ENCODE measurements at regions not wholly inside any gene's neighbourhood (a gene's known extent, or its start where the extent isn't known, plus 50 kb on each side); places are given as distances from the start of the nearest gene placed in this dataset.
A peak's percentile ranks its signal among the peaks of the same experiment; 100 is the strongest.

DNA sequence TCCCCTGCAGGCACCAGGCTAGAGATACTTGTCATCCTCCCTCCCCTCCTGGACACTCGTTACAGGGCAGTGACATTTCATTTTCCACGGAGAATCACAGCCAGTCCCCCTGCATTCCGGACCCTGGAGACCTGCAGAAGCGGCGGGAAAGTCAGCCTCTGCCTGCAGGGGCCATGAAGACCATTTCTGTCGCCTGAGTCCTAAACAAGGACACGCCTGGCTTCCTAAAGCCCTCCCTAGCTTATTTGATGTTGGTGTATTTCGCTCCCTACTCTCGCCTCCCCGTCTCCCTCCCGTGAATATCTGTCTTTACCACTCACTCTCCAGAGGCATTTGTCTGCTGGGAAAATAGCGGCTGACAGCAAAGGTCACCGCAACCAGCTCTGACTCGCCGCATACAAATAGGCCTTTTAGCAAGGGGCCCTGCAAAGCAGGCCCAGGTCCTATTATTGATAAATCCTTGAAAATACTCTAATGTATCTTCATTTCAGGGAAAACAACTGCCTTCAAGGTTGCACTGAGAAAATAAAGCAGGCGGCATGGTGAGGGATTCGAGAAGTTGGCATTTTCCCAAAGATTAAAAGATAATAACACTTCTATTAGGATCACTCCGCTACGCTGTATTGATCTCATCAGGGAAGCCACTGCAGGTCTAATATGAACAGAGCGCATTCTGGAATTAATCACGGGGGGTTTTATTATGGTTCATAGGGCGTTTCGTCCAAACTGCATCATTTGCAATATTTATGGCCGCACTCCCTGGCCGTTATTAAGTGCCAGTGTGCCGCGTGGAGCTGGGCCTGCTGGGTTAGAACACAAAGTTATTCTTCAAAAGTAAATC is 447.1 kb upstream of the CDH5 start:
- TF ChIP-seq GATA3 (IDR thresholded peaks at IDR 0.05; ENCODE audit: low read depth, low read length): peak; percentile 41; the same call in 1 of the 2 replicates
- TF ChIP-seq GATA2 (IDR thresholded peaks at IDR 0.05; ENCODE audit: low read depth, low read length): peak; percentile 65; the same call in 1 of the 2 replicates

DNA sequence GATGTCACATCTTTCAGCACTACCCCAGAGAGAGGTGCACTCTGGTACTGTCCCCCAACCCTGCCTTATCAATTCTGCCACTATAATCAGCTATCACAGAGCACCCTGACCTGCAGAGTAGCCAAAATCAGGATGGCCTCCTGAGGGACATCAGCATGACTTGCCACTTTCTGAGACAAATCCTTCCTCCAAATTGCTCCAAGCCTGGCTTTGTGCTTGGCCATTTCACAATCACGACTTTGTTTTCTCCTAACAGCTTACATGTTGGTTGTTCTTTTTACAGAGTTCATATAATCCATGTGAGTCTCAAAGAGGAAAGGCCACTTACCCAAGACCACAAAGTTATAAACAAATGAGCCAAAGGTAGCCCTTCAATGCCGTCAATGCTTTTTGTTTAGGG is 449.0 kb upstream of the CDH5 start:
- TF ChIP-seq GATA3 (IDR thresholded peaks at IDR 0.05; ENCODE audit: low read depth, low read length) (no peak), GATA2 (IDR thresholded peaks at IDR 0.05; ENCODE audit: low read depth, low read length) (no peak)

DNA sequence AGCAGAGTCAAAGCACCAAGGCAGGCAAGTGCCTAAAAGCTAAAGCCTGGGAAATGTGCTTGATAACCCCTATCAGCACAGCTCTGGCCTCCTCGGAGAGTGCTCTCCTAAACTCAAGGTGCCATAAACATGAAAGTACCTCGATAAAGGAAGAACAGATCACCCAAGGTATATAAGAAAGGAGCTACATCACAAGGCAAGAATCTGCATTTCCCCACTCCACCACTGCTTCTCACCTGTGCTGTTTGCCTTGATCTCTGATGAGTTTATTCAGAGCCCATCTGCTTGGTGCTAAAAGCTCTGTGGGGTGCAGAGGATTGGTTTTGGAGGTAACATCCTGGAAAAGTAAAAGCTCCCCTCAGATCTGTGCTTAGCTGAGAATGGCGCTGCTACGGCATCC is 449.5 kb upstream of the CDH5 start:
- TF ChIP-seq GATA3 (IDR thresholded peaks at IDR 0.05; ENCODE audit: low read depth, low read length) (no peak), GATA2 (IDR thresholded peaks at IDR 0.05; ENCODE audit: low read depth, low read length) (no peak)

DNA sequence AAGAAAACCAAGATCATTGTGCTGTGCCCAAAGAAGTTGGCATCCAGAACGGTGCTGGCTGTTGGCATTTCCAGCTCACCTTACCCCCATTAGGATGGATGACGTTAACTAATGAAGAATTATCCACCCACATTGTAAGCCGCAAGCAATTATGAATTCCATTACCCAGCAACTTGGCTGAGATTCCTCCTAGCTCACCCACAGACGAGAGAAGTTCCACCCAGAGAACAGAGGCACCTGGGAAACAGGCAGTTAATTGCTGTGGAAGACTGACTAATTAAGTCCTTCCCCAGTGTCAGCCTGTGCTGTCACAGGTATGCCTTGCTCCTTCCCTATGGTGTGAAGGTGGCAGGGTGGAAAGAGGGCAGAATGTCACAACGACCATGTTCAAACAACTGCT is 456.2 kb upstream of the CDH5 start:
- no peak for TF ChIP-seq GATA2 (IDR thresholded peaks at IDR 0.05; ENCODE audit: low read depth, low read length)
- no peak for TF ChIP-seq GATA3 (IDR thresholded peaks at IDR 0.05; ENCODE audit: low read depth, low read length)

DNA sequence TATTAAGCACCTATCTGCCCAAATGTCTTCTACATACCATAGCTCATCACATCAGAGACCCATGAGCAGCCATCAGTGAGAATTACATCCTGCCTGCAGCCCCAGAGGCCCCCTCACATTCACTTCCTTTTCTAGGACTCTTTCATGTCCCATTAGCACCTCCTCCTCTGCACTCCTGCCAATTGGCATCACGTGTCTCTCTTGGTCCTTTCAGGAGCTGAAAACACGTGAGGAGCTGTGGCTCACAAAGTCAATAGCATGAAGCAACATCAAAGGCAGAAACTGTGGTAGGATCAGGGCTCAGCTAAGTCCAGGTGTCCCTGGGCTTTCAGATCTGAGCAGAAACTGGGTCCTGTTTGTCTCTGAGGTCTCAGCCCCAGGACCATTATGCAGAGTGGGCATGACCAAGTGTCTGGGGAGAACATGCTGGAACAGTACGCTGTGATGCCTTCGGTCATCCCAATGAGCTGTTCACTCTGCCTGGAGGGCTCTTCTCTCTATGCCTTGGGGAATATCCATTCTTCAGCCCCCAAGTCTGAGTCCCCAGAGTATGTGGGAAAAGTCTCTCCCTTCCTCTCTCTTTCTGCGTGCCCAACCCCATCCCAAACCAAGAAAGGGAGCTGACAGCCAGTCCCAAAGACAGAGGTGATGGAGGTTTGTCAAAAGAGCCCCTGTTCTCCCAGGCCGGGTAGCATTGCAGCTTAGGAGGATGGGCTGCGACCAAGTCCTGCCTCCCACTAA is 457.0 kb upstream of the CDH5 start:
- no peak for TF ChIP-seq GATA3 (IDR thresholded peaks at IDR 0.05; ENCODE audit: low read depth, low read length)
- TF ChIP-seq GATA2 (IDR thresholded peaks at IDR 0.05; ENCODE audit: low read depth, low read length): no peak

DNA sequence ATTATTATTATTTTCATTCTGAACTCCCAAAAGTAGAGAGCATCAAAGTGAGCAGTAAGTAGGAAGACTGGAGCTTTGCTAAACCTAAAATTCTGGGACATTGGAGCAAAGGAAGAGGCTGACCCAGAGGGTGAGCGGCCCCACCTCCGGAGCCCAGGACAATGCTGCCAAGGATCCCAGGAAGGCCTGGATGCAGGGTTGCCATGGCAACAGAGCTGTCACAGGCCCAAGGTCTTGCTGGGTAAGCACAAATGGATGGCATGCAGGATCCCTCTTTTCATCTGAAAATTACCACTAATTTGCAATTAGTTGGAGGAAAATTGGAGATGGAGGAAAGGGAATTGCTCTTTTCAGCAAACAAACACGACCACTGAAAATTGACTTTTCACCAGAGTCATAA is 457.9 kb upstream of the CDH5 start:
- TF ChIP-seq GATA3 (IDR thresholded peaks at IDR 0.05; ENCODE audit: low read depth, low read length) (no peak), GATA2 (IDR thresholded peaks at IDR 0.05; ENCODE audit: low read depth, low read length) (no peak)

DNA sequence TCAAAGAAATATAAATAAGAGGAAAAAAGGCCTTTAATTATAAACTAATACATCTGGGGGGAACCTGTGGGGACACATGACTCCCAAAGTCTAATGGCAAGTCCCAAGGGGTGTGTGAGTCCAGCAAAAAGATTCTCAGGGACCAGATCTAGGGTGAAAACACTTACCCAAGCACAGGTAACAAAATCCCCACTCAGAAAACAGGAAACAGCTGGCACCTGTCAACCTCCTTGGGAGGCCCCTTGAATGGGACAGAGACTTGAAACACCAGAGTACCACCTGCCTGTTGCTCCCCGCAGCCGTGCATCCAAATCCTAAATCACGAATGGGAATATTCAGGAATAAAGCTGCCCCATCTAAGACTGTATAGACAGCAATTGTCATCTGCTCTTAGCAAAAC is 461.2 kb upstream of the CDH5 start:
- TF ChIP-seq GATA2 (IDR thresholded peaks at IDR 0.05; ENCODE audit: low read depth, low read length) (no peak), GATA3 (IDR thresholded peaks at IDR 0.05; ENCODE audit: low read depth, low read length) (no peak)

DNA sequence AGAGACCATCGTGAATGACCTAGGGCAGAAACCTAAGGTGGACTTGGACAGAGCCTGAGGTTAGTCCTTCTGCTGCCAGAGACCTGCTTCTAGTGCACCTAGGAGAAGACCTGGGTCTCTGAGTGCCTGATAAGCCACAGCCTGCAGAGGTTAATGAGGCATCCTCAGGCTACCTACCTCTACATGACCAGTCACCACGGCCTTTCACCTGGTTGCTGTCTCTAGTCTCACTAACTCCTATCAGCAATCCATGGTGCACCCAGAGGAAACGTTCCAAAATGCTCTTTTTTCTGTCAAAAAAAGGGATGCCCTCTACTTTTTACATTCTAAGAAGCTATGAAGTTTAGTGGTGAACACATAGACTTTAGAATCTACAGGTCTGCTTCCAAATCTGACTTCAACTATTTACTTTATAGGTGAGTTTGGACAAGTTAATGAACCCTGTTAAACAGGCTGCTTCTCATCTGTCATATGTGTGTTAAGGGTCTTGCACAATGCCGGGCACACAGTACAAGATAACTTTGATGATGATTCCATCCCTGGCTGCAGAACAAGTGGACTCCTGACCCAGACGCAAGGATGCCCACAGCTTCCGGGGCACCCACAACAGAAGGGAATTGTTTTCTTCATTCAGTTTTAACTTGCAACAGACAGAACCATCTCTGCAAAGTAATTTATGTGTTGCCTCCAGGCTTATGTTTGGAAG is 469.9 kb upstream of the CDH5 start:
- no peak for TF ChIP-seq GATA2 (IDR thresholded peaks at IDR 0.05; ENCODE audit: low read depth, low read length)
- no peak for TF ChIP-seq GATA3 (IDR thresholded peaks at IDR 0.05; ENCODE audit: low read depth, low read length)

DNA sequence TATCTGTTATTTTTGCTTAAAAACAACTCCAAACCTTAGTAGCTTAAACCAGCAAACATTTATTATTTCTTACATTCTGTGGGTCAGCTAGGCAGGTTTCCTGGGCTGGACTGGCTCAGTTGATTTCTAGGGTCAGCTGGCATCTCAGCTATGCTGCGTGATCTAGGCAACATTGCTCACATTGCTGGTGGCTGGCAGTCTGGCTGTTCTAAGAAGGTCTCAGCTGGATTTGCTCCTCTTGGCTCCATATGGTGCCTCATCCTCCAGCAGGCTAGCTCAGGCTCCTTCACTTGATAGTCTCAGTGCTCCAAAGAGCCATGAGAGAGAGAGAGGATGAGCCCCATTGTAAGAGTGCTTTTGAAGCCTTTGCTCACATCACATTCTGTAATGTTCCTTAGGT is 470.6 kb upstream of the CDH5 start:
- TF ChIP-seq GATA2 (IDR thresholded peaks at IDR 0.05; ENCODE audit: low read depth, low read length): no peak
- TF ChIP-seq GATA3 (IDR thresholded peaks at IDR 0.05; ENCODE audit: low read depth, low read length): no peak

DNA sequence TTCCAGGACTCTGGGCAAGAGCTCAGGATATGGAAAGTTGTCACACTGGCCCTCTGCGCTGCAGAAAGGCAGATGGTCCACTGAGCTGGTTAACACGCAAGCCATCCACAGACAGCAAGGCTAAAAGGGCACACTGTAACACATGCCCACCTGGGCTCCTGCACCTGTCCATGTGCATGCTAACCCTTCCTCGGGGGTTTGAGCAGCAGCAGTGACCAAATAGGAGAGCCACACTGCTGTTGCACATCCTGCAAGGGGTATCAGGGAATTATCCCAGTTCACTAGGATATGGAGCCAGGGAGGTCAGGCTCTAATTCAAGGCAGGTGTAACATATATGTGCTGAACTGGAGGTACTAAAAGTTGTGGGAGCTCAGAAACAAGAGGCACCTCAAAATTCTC is 471.0 kb upstream of the CDH5 start:
- no peak for TF ChIP-seq GATA2 (IDR thresholded peaks at IDR 0.05; ENCODE audit: low read depth, low read length)
- no peak for TF ChIP-seq GATA3 (IDR thresholded peaks at IDR 0.05; ENCODE audit: low read depth, low read length)

DNA sequence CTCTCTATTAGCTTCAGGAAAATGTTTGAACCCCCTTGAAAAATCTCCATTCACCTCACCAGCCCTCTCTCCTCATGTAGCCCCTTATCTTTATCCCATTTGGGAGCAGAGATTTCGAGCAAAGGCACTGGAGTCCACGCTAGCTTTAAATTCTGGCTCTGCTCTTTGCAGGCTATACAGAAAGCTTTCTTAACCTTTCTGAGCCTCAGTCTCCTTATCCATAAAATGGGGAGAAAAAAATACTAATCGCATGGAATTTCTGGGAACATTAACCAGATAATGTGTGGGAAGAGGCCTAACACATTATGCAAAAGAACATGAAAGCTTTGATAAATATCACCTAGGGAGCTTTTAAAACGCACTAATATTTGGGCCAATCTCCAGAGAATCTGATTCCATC is 476.3 kb upstream of the CDH5 start:
- TF ChIP-seq GATA2 (IDR thresholded peaks at IDR 0.05; ENCODE audit: low read depth, low read length): no peak
- TF ChIP-seq GATA3 (IDR thresholded peaks at IDR 0.05; ENCODE audit: low read depth, low read length): no peak

DNA sequence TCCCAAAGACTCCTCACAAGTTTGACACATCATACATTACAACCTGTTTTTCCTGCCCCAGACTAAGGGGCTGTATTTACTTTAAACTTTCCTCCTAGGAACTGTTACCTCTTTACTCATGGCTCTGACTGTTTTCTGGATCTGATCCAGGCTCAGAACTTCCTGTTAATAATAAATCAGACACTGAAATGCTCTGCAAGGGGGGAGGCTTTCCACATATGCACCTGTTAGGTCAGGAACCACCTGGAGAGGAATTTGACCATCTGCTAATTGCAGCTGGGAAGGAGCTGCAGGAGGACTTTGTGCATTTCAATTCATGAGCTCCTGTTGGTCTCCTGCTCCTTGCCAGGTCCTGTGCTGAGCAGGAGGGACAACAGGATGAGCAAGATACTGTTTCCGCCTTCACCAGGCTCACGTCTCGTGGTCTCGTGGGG is 476.9 kb upstream of the CDH5 start:
- TF ChIP-seq GATA2 (IDR thresholded peaks at IDR 0.05; ENCODE audit: low read depth, low read length) (no peak), GATA3 (IDR thresholded peaks at IDR 0.05; ENCODE audit: low read depth, low read length) (no peak)

DNA sequence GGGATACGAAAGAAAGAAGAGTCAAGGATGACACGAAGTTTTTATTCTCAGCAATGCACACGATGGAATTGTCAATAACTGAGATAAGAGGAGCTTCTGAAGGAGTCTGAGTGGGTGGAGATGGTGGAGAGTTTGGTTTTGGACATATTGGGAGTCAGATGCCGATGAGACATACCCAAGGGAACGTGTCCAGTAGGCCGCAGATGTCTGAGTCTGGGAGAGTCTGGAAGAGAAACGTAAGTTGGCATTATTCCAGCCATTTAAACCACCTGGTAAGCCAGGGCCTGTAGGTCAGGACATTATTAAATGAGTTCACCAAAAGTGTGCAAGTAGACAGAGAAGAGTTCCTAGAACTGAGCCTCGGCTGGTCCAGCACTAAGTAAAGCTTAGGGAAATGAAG is 478.3 kb upstream of the CDH5 start:
- TF ChIP-seq GATA3 (IDR thresholded peaks at IDR 0.05; ENCODE audit: low read depth, low read length) (no peak), GATA2 (IDR thresholded peaks at IDR 0.05; ENCODE audit: low read depth, low read length) (no peak)

DNA sequence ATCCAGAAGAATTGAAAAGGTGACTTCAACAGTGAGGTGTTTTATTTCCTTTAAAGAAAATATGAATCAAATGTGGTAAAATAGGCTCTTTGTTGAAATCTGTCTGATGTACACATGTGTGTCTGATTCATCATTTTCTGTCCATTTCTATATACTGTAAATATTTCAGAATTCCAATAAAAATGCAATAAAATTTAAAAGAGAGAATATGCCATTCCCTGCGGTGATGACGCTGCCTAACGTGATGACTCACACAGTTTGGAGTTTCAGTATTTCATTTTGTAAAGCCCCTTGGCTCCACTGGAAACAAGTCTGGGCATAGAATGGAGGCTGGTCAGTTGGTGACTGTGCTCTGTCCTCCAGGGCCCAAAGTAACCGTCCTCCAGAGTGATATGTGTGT is 482.5 kb upstream of the CDH5 start:
- TF ChIP-seq GATA2 (IDR thresholded peaks at IDR 0.05; ENCODE audit: low read depth, low read length): no peak
- no peak for TF ChIP-seq GATA3 (IDR thresholded peaks at IDR 0.05; ENCODE audit: low read depth, low read length)
